GM13977 (cell line): ENCODE measurements at regions not wholly inside any gene's neighbourhood (a gene's known extent, or its start where the extent isn't known, plus 50 kb on each side); places are given as distances from the start of the nearest gene placed in this dataset.
"Not testable (repeated sequence)": the region's sequence is repeated elsewhere in the genome, so short reads cannot be mapped to it uniquely, and the experiment has no call there.

Source experiments
- DNase-seq: peaks from one replicate; pipeline ENCODE4 v3.0.0; 2012; ENCODE audit warnings: low spot score
- CTCF ChIP-seq: IDR thresholded peaks from 2 replicates; pipeline ENCODE4 v1.5.1; 2012; ENCODE audit warnings: mild to moderate bottlenecking, control low read depth; ENCODE audit not compliant: insufficient read depth; ENCODE audit errors: extremely low read depth, missing control alignments
- in situ Hi-C: fragments of 300-500 bp; cut with MboI; formaldehyde crosslinking; loops from one replicate; pipeline ENCODE4 v1.12.0; 2022; ENCODE audit warnings: low sequenced_read_pairs, low pct_unique_long_range_greater_than_20kb, mixed read lengths, inconsistent platforms; ENCODE audit not compliant: unreplicated experiment

GRCh38 chr4:103867311-103867710, 147.5 kb upstream of the TACR3 start:
- no peak for TF ChIP-seq CTCF
- no peak for DNase-seq
- in situ Hi-C loops, result no loop called here

DNA sequence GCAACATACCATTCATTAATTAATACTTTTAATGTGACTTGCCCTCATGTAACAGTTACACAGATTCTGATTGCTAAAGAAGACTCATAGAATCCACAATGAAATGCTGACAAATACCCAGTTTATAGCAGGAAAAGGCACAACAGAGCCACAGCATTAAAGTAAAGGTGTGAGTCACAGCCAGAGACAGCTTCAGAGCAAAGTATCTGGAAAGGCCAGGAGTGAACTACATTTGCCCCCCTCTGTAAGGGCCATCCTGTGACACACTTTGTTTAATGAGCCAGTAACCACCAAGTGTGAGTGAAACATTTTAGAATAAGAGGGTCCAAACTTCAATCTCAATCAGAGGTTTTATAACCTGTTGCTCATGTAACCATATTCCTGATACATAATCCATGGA, 133.8 kb upstream of the TACR3 start:
- no peak for TF ChIP-seq CTCF
- in situ Hi-C loops, result no loop called here
- no peak for DNase-seq

DNA sequence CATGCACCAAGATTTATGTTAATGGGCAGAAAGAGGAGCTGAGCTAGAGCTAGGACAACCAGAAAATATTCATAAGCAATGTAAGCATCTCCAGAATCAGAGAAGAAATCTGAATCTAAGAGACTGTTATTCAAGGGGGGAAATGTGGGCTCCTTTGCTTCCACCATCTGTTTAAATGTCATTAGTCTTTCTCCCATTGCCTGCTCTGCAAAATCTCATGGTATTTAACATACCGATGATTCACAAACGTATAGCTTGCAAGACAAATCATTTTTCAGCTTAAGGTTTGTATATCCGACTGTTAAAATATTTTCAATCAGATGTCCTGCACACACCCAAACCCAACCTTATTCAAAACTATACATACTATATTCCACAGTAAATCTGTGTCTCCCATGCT, 133.4 kb upstream of the TACR3 start:
- no peak for TF ChIP-seq CTCF
- in situ Hi-C loops, result no loop called here
- DNase-seq, result no peak

GRCh38 chr4:103845075-103845474, 125.3 kb upstream of the TACR3 start:
- TF ChIP-seq CTCF, result no peak

DNA sequence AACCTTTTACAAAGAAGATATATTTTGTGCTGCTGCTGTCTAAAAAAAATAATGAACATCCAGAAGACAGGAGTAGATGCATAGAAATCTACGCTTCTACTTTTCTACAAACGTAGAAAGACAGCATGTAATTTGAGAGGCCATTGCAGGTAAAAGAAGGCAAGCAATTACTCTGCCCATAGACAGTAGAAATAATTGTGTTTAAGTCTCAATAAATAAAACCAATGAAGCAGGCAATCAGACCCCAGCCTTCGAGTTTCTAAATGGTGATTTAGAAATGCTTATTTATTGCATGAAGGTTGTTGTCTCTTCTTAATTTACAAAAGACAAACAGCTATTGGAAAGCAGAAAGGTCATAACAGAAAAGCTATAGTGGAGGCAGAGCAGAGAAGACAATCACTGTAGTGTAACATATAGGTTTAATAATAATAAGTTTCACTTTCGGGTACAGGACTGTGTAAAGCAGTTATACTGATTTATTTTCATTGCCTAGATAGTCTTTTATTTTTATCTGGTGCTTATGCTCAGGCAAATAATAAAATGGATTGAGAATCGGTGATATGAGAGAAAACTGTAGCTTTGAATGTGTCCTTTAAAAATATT, 123.0 kb upstream of the TACR3 start:
- TF ChIP-seq CTCF, result no peak
- in situ Hi-C loops, result no loop called here
- no peak for DNase-seq

More at GRCh38 chr4:103845075-103845474, 125.3 kb upstream of the TACR3 start:
- in situ Hi-C loops, result no loop called here
- DNase-seq, result no peak

DNA sequence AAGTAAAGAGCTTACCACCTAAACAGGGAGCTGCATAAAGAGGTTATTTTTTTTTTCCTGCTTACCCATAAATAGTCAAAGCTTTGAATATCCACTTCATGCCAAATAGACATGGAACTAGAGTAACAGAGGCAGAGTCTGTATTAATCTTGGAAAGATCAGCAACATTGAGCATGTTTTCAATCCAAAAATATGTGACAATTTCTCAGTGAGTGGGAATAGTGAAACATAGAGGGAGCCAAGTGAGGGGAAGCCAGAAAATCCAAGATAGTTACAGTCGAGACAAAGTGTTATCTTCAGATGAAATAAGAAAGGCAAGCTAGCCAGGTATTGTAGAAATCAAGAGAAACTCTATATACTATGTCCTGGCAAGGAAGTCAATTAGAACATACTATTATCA, 122.3 kb upstream of the TACR3 start:
- DNase-seq, result no peak
- in situ Hi-C loops, result no loop called here
- no peak for TF ChIP-seq CTCF

DNA sequence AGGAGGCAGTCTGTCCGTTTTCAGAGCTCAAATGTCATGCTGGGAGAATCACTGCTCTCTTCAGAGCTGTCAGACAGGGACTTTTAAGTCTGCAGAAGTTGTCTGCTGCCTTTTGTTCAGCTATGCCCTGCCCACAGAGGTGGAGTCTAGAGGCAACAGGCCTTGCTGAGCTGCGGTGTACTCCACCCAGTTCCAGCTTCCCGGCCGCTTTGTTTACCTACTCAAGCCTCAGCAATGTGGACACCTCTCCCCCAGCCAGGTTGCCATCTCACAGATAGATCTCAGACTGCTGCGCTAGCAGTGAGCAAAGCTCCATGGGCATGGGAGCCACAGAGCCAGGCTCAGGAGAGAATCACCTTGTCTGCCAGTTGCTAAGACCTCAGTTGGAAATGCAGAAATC, 90.5 kb upstream of the TACR3 start:
- DNase-seq, in situ Hi-C loops: not testable (repeated sequence)
